GM12873 (cell line): ENCODE measurements at regions not wholly inside any gene's neighbourhood (a gene's known extent, or its start where the extent isn't known, plus 50 kb on each side); places are given as distances from the start of the nearest gene placed in this dataset.

Experiments
- CTCF ChIP-seq: IDR thresholded peaks from 2 replicates; pipeline ENCODE4 v1.5.1; 2012; ENCODE audit warnings: low read depth, mild to moderate bottlenecking, moderate library complexity, low read length, control low read depth; ENCODE audit not compliant: insufficient read depth; ENCODE audit errors: missing control alignments

- TF ChIP-seq CTCF: no peak
Observed at GRCh38 chr3:159271799-159272512, 470.1 kb downstream of the MFSD1 start.

- TF ChIP-seq CTCF: no peak
Observed at GRCh38 chr3:159273070-159273469, 471.2 kb downstream of the MFSD1 start.

GRCh38 chr3:159273608-159274007 lies 471.8 kb downstream of the MFSD1 start:
- no peak for TF ChIP-seq CTCF

GRCh38 chr3:159275741-159276140 lies 473.9 kb downstream of the MFSD1 start:
- TF ChIP-seq CTCF: no peak

- TF ChIP-seq CTCF: no peak
Observed at GRCh38 chr3:159277814-159278213, 476.0 kb downstream of the MFSD1 start.

- TF ChIP-seq CTCF: no peak
Observed at GRCh38 chr3:159280386-159281191, 478.7 kb downstream of the MFSD1 start.

GRCh38 chr3:159293493-159293892 lies 491.6 kb downstream of the MFSD1 start:
- no peak for TF ChIP-seq CTCF
